ENCODE measurements at regions not wholly inside any gene's neighbourhood (a gene's known extent, or its start where the extent isn't known, plus 50 kb on each side); places are given as distances from the start of the nearest gene placed in this dataset.
"Not testable (repeated sequence)": the region's sequence is repeated elsewhere in the genome, so short reads cannot be mapped to it uniquely, and the experiment has no call there.

- in situ Hi-C loops (cut with HindIII; ENCODE audit: low pct_unique_long_range_greater_than_20kb, low sequenced_read_pairs): no loop called here
- DNase-seq (ENCODE audit: low read depth): no peak
Measured at GRCh38 chr4:15159477-15160019, 157.3 kb downstream of the CPEB2 start.

- in situ Hi-C loops (cut with HindIII; ENCODE audit: low pct_unique_long_range_greater_than_20kb, low sequenced_read_pairs): no loop called here
- DNase-seq (ENCODE audit: low read depth): no peak
Measured at GRCh38 chr4:15161439-15161838, 159.2 kb downstream of the CPEB2 start.

- DNase-seq (ENCODE audit: low read depth): no peak
- in situ Hi-C loops (cut with HindIII; ENCODE audit: low pct_unique_long_range_greater_than_20kb, low sequenced_read_pairs): no loop called here
Measured at GRCh38 chr4:15162046-15162445, 159.8 kb downstream of the CPEB2 start.

GRCh38 chr4:15162465-15163283 is 160.4 kb downstream of the CPEB2 start:
- in situ Hi-C loops (cut with HindIII; ENCODE audit: low pct_unique_long_range_greater_than_20kb, low sequenced_read_pairs): no loop called here
- DNase-seq (ENCODE audit: low read depth): peak; percentile 21

- in situ Hi-C loops (cut with HindIII; ENCODE audit: low pct_unique_long_range_greater_than_20kb, low sequenced_read_pairs): no loop called here
- DNase-seq (ENCODE audit: low read depth): no peak
Measured at GRCh38 chr4:15163284-15163645, 161.0 kb downstream of the CPEB2 start.

GRCh38 chr4:15164571-15164970 is 162.3 kb downstream of the CPEB2 start:
- in situ Hi-C loops (cut with HindIII; ENCODE audit: low pct_unique_long_range_greater_than_20kb, low sequenced_read_pairs): no loop called here

GRCh38 chr4:15167743-15168142 is 165.5 kb downstream of the CPEB2 start:
- DNase-seq (ENCODE audit: low read depth): no peak
- in situ Hi-C loops (cut with HindIII; ENCODE audit: low pct_unique_long_range_greater_than_20kb, low sequenced_read_pairs): no loop called here

More at GRCh38 chr4:15164571-15164970, 162.3 kb downstream of the CPEB2 start:
- no peak for DNase-seq (ENCODE audit: low read depth)

GRCh38 chr4:15168759-15169158 is 166.5 kb downstream of the CPEB2 start:
- in situ Hi-C loops (cut with HindIII; ENCODE audit: low pct_unique_long_range_greater_than_20kb, low sequenced_read_pairs): no loop called here
- no peak for DNase-seq (ENCODE audit: low read depth)

- DNase-seq (ENCODE audit: low read depth): no peak
- in situ Hi-C loops (cut with HindIII; ENCODE audit: low pct_unique_long_range_greater_than_20kb, low sequenced_read_pairs): no loop called here
Measured at GRCh38 chr4:15171725-15172124, 169.4 kb downstream of the CPEB2 start.

- in situ Hi-C loops (cut with HindIII; ENCODE audit: low pct_unique_long_range_greater_than_20kb, low sequenced_read_pairs): no loop called here
- DNase-seq (ENCODE audit: low read depth): no peak
Measured at GRCh38 chr4:15173251-15173650, 171.0 kb downstream of the CPEB2 start.

GRCh38 chr4:15174168-15174567 is 171.9 kb downstream of the CPEB2 start:
- DNase-seq (ENCODE audit: low read depth); in situ Hi-C loops (cut with HindIII; ENCODE audit: low pct_unique_long_range_greater_than_20kb, low sequenced_read_pairs): not testable (repeated sequence)

- DNase-seq (ENCODE audit: low read depth); in situ Hi-C loops (cut with HindIII; ENCODE audit: low pct_unique_long_range_greater_than_20kb, low sequenced_read_pairs): not testable (repeated sequence)
Measured at GRCh38 chr4:15179842-15180241, 177.6 kb downstream of the CPEB2 start.

GRCh38 chr4:15182600-15183220 is 180.4 kb downstream of the CPEB2 start:
- no peak for DNase-seq (ENCODE audit: low read depth)
- in situ Hi-C loops (cut with HindIII; ENCODE audit: low pct_unique_long_range_greater_than_20kb, low sequenced_read_pairs): no loop called here

GRCh38 chr4:15186149-15186548 is 183.9 kb downstream of the CPEB2 start:
- in situ Hi-C loops (cut with HindIII; ENCODE audit: low pct_unique_long_range_greater_than_20kb, low sequenced_read_pairs): no loop called here
- DNase-seq (ENCODE audit: low read depth): no peak

- in situ Hi-C loops (cut with HindIII; ENCODE audit: low pct_unique_long_range_greater_than_20kb, low sequenced_read_pairs): no loop called here
- DNase-seq (ENCODE audit: low read depth): no peak
Measured at GRCh38 chr4:15186806-15187205, 184.5 kb downstream of the CPEB2 start.

- in situ Hi-C loops (cut with HindIII; ENCODE audit: low pct_unique_long_range_greater_than_20kb, low sequenced_read_pairs): no loop called here
- DNase-seq (ENCODE audit: low read depth): no peak
Measured at GRCh38 chr4:15188605-15189539, 186.6 kb downstream of the CPEB2 start.

GRCh38 chr4:15194520-15194919 is 192.2 kb downstream of the CPEB2 start:
- in situ Hi-C loops (cut with HindIII; ENCODE audit: low pct_unique_long_range_greater_than_20kb, low sequenced_read_pairs): no loop called here
- no peak for DNase-seq (ENCODE audit: low read depth)

GRCh38 chr4:15197005-15197404 is 194.7 kb downstream of the CPEB2 start:
- in situ Hi-C loops (cut with HindIII; ENCODE audit: low pct_unique_long_range_greater_than_20kb, low sequenced_read_pairs): no loop called here
- DNase-seq (ENCODE audit: low read depth): no peak
